Muscle layer of duodenum (tissue), 2 donors: ENCODE measurements at regions not wholly inside any gene's neighbourhood (a gene's known extent, or its start where the extent isn't known, plus 50 kb on each side); places are given as distances from the start of the nearest gene placed in this dataset.

Experiments used
- H3K27ac ChIP-seq: one replicate; pipeline ENCODE4 v1.7.0; 2013; ENCODE audit warnings: mild to moderate bottlenecking, low read length
- H3K27me3 ChIP-seq: one replicate; pipeline ENCODE4 v1.7.0; 2013; ENCODE audit warnings: low read depth, mild to moderate bottlenecking, control low read depth, low read length
- H3K36me3 ChIP-seq, 2 donors: one replicate each; pipeline ENCODE4 v1.7.0; 2013; ENCODE audit warnings: low read length in 2 of 2, control low read depth in 1 of 2, mild to moderate bottlenecking in 1 of 2; ENCODE audit not compliant: insufficient read depth in 2 of 2, control insufficient read depth in 1 of 2
- H3K4me1 ChIP-seq, 2 donors: one replicate each; pipeline ENCODE4 v1.7.0; 2013; ENCODE audit warnings: low read length in 2 of 2, mild to moderate bottlenecking in 2 of 2, control low read depth in 1 of 2, moderate library complexity in 1 of 2; ENCODE audit not compliant: insufficient read depth in 2 of 2, control insufficient read depth in 1 of 2
- H3K4me3 ChIP-seq, 2 donors: one replicate each; pipeline ENCODE4 v1.7.0; 2013; ENCODE audit warnings: low read length in 2 of 2, low read depth in 1 of 2, mild to moderate bottlenecking in 1 of 2
- H3K9me3 ChIP-seq, 2 donors: one replicate each; pipeline ENCODE4 v1.7.0; 2013; ENCODE audit warnings: low read length in 2 of 2, control low read depth in 1 of 2, mild to moderate bottlenecking in 1 of 2; ENCODE audit not compliant: control insufficient read depth in 1 of 2
- donor health status: healthy.

GRCh38 chr16:73389085-73389484 is 341.2 kb upstream of the ZFHX3 start:
- Histone ChIP-seq H3K36me3 (no peaks in the 10 kb centered on the region), H3K9me3 (no peaks in the 10 kb centered on the region), H3K27me3 (no peaks in the 10 kb centered on the region), H3K4me3 (no peak overlapping the region), H3K4me1 (no peaks in the 10 kb centered on the region), H3K27ac (no peak overlapping the region)

GRCh38 chr16:73387979-73388378 is 340.1 kb upstream of the ZFHX3 start:
- no peaks in the 10 kb centered on the region for H3K9me3 ChIP-seq
- no peaks in the 10 kb centered on the region for H3K27me3 ChIP-seq
- no peak overlapping the region for H3K4me3 ChIP-seq
- H3K36me3 ChIP-seq = no peaks in the 10 kb centered on the region
- no peak overlapping the region for H3K27ac ChIP-seq
- H3K4me1 ChIP-seq = no peaks in the 10 kb centered on the region

GRCh38 chr16:73385696-73386095 is 337.8 kb upstream of the ZFHX3 start:
- no peaks in the 10 kb centered on the region for H3K27me3 ChIP-seq
- no peaks in the 10 kb centered on the region for H3K9me3 ChIP-seq
- H3K4me3 ChIP-seq = no peak overlapping the region
- no peaks in the 10 kb centered on the region for H3K36me3 ChIP-seq
- no peaks in the 10 kb centered on the region for H3K4me1 ChIP-seq
- H3K27ac ChIP-seq = no peak overlapping the region

GRCh38 chr16:73384506-73385089 is 336.7 kb upstream of the ZFHX3 start:
- Histone ChIP-seq H3K9me3 (no peaks in the 10 kb centered on the region), H3K27ac (no peak overlapping the region), H3K4me3 (no peak overlapping the region), H3K4me1 (no peaks in the 10 kb centered on the region), H3K27me3 (no peaks in the 10 kb centered on the region), H3K36me3 (no peaks in the 10 kb centered on the region)

- no peaks in the 10 kb centered on the region for H3K27me3 ChIP-seq
- H3K9me3 ChIP-seq = no peaks in the 10 kb centered on the region
- H3K36me3 ChIP-seq = no peaks in the 10 kb centered on the region
- no peak overlapping the region for H3K4me3 ChIP-seq
- no peaks in the 10 kb centered on the region for H3K4me1 ChIP-seq
- no peak overlapping the region for H3K27ac ChIP-seq
These were observed 336.0 kb upstream of the ZFHX3 start for GRCh38 chr16:73383988-73384365.

GRCh38 chr16:73383195-73383987 is 335.5 kb upstream of the ZFHX3 start:
- H3K27ac ChIP-seq = no peak overlapping the region
- H3K4me1 ChIP-seq = no peaks in the 10 kb centered on the region
- H3K9me3 ChIP-seq = no peaks in the 10 kb centered on the region
- no peaks in the 10 kb centered on the region for H3K27me3 ChIP-seq
- no peak overlapping the region for H3K4me3 ChIP-seq
- H3K36me3 ChIP-seq = no peaks in the 10 kb centered on the region

GRCh38 chr16:73378471-73378870 is 330.5 kb upstream of the ZFHX3 start:
- H3K36me3 ChIP-seq = no peaks in the 10 kb centered on the region
- H3K27me3 ChIP-seq = no peaks in the 10 kb centered on the region
- H3K27ac ChIP-seq = no peak overlapping the region
- no peak overlapping the region for H3K4me3 ChIP-seq
- no peaks in the 10 kb centered on the region for H3K4me1 ChIP-seq
- H3K9me3 ChIP-seq = no peaks in the 10 kb centered on the region

GRCh38 chr16:73371584-73372319 is 323.8 kb upstream of the ZFHX3 start:
- no peak overlapping the region for H3K27ac ChIP-seq

GRCh38 chr16:73369851-73370250 is 321.9 kb upstream of the ZFHX3 start:
- no peaks in the 10 kb centered on the region for H3K36me3 ChIP-seq
- H3K9me3 ChIP-seq = no peaks in the 10 kb centered on the region
- no peaks in the 10 kb centered on the region for H3K4me1 ChIP-seq
- H3K4me3 ChIP-seq = no peak overlapping the region
- no peak overlapping the region for H3K27ac ChIP-seq
- H3K27me3 ChIP-seq = no peaks in the 10 kb centered on the region

More at GRCh38 chr16:73371584-73372319, 323.8 kb upstream of the ZFHX3 start:
- Histone ChIP-seq H3K36me3 (no peaks in the 10 kb centered on the region), H3K4me3 (no peak overlapping the region), H3K9me3 (no peaks in the 10 kb centered on the region), H3K27me3 (no peaks in the 10 kb centered on the region), H3K4me1 (no peaks in the 10 kb centered on the region)

- H3K4me3 ChIP-seq = no peak overlapping the region
- H3K9me3 ChIP-seq = no peaks in the 10 kb centered on the region
- no peaks in the 10 kb centered on the region for H3K36me3 ChIP-seq
- no peak overlapping the region for H3K27ac ChIP-seq
- H3K27me3 ChIP-seq = no peaks in the 10 kb centered on the region
- no peaks in the 10 kb centered on the region for H3K4me1 ChIP-seq
These were observed 320.8 kb upstream of the ZFHX3 start for GRCh38 chr16:73368715-73369114.

GRCh38 chr16:73365016-73365551 is 317.2 kb upstream of the ZFHX3 start:
- Histone ChIP-seq H3K36me3 (no peaks in the 10 kb centered on the region), H3K4me1 (no peaks in the 10 kb centered on the region), H3K4me3 (no peak overlapping the region), H3K27ac (no peak overlapping the region), H3K27me3 (no peaks in the 10 kb centered on the region), H3K9me3 (no peaks in the 10 kb centered on the region)
